ENCODE measurements at regions not wholly inside any gene's neighbourhood (a gene's known extent, or its start where the extent isn't known, plus 50 kb on each side); places are given as distances from the start of the nearest gene placed in this dataset.
"Not testable (repeated sequence)": the region's sequence is repeated elsewhere in the genome, so short reads cannot be mapped to it uniquely, and the experiment has no call there.

- DNase-seq (ENCODE audit: low read depth in 2 of 2): no peak
Observed at GRCh38 chr3:33956776-33957175, 158.3 kb downstream of the PDCD6IP start.

GRCh38 chr3:33957176-33957575, 158.7 kb downstream of the PDCD6IP start:
- DNase-seq (ENCODE audit: low read depth in 2 of 2): no peak

- DNase-seq (ENCODE audit: low read depth in 2 of 2): no peak
Observed at GRCh38 chr3:33958661-33959060, 160.2 kb downstream of the PDCD6IP start.

- DNase-seq (ENCODE audit: low read depth in 2 of 2): no peak
Observed at GRCh38 chr3:33962396-33962795, 164.0 kb downstream of the PDCD6IP start.

- DNase-seq (ENCODE audit: low read depth in 2 of 2): not testable (repeated sequence)
Observed at GRCh38 chr3:33970180-33970579, 171.8 kb downstream of the PDCD6IP start.

GRCh38 chr3:33971055-33971454, 172.6 kb downstream of the PDCD6IP start:
- DNase-seq (ENCODE audit: low read depth in 2 of 2): no peak

GRCh38 chr3:33975463-33975862, 177.0 kb downstream of the PDCD6IP start:
- no peak for DNase-seq (ENCODE audit: low read depth in 2 of 2)

GRCh38 chr3:33977227-33977626, 178.8 kb downstream of the PDCD6IP start:
- DNase-seq (ENCODE audit: low read depth in 2 of 2): no peak

GRCh38 chr3:33980252-33980651, 181.8 kb downstream of the PDCD6IP start:
- no peak for DNase-seq (ENCODE audit: low read depth in 2 of 2)

- DNase-seq (ENCODE audit: low read depth in 2 of 2): no peak
Observed at GRCh38 chr3:33982269-33982798, 183.9 kb downstream of the PDCD6IP start.

GRCh38 chr3:33982949-33983348, 184.5 kb downstream of the PDCD6IP start:
- not testable (repeated sequence) for DNase-seq (ENCODE audit: low read depth in 2 of 2)

- no peak for DNase-seq (ENCODE audit: low read depth in 2 of 2)
Observed at GRCh38 chr3:33989229-33989628, 190.8 kb downstream of the PDCD6IP start.

- no peak for DNase-seq (ENCODE audit: low read depth in 2 of 2)
Observed at GRCh38 chr3:33991673-33992072, 193.2 kb downstream of the PDCD6IP start.

- DNase-seq (ENCODE audit: low read depth in 2 of 2): no peak
Observed at GRCh38 chr3:33993631-33994030, 195.2 kb downstream of the PDCD6IP start.

GRCh38 chr3:33994568-33994967, 196.1 kb downstream of the PDCD6IP start:
- DNase-seq (ENCODE audit: low read depth in 2 of 2): no peak

- DNase-seq (ENCODE audit: low read depth in 2 of 2): no peak
Observed at GRCh38 chr3:34000301-34000700, 201.9 kb downstream of the PDCD6IP start.

- no peak for DNase-seq (ENCODE audit: low read depth in 2 of 2)
Observed at GRCh38 chr3:34001022-34001421, 202.6 kb downstream of the PDCD6IP start.

- DNase-seq (ENCODE audit: low read depth in 2 of 2): no peak
Observed at GRCh38 chr3:34001990-34002389, 203.6 kb downstream of the PDCD6IP start.

- no peak for DNase-seq (ENCODE audit: low read depth in 2 of 2)
Observed at GRCh38 chr3:34002569-34003100, 204.2 kb downstream of the PDCD6IP start.

- no peak for DNase-seq (ENCODE audit: low read depth in 2 of 2)
Observed at GRCh38 chr3:34005886-34006285, 207.5 kb downstream of the PDCD6IP start.

GRCh38 chr3:34008191-34008590, 209.8 kb downstream of the PDCD6IP start:
- DNase-seq (ENCODE audit: low read depth in 2 of 2): no peak

GRCh38 chr3:34008836-34009809, 210.7 kb downstream of the PDCD6IP start:
- no peak for DNase-seq (ENCODE audit: low read depth in 2 of 2)

Measured in stimulated activated CD8-positive, alpha-beta memory T cell treated with anti-CD3 and anti-CD28 coated beads, Interleukin-15, amount 100 ng/mL, for 48 hours (primary cell).